SU-DHL-6 (cell line): ENCODE measurements at regions not wholly inside any gene's neighbourhood (a gene's known extent, or its start where the extent isn't known, plus 50 kb on each side); places are given as distances from the start of the nearest gene placed in this dataset.
"Not testable (repeated sequence)": the region's sequence is repeated elsewhere in the genome, so short reads cannot be mapped to it uniquely, and the experiment has no call there.

Source experiments
- H2AFZ ChIP-seq: fragments of 200-600 bp; sonication (generic); 2 replicates; pipeline ENCODE4 v1.6.1; 2014; ENCODE audit warnings: low read depth, mild to moderate bottlenecking, moderate library complexity, mixed read lengths, antibody characterized with exemption, low read length; ENCODE audit not compliant: severe bottlenecking
- H3F3A ChIP-seq: fragments of 200-600 bp; shearing (Covaris generic); 2 replicates; pipeline ENCODE4 v1.6.0; 2016; ENCODE audit warnings: antibody characterized with exemption, mild to moderate bottlenecking; ENCODE audit not compliant: insufficient read depth
- H3K27ac ChIP-seq: fragments of 200-600 bp; sonication (generic); 2 replicates; pipeline ENCODE4 v1.5.1; 2016; ENCODE audit warnings: low read depth, mild to moderate bottlenecking, low read length, moderate library complexity, mixed read lengths
- H3K27me3 ChIP-seq: fragments of 200-600 bp; sonication (generic), shearing (Covaris generic); 2 replicates; pipeline ENCODE4 v1.6.0; 2014; ENCODE audit warnings: mild to moderate bottlenecking, low read length
- H3K36me3 ChIP-seq: fragments of 200-600 bp; sonication (generic); 2 replicates; pipeline ENCODE4 v1.6.1; 2014; ENCODE audit warnings: mild to moderate bottlenecking, low read length, mixed read lengths
- H3K4me2 ChIP-seq: fragments of 300-600, 200-600 bp; shearing (Covaris generic), sonication (generic); 2 replicates; pipeline ENCODE4 v1.6.0; 2014; ENCODE audit warnings: low read length, low read depth, mild to moderate bottlenecking; ENCODE audit not compliant: poor library complexity, severe bottlenecking
- H3K4me3 ChIP-seq: fragments of 200-600 bp; sonication (generic); 2 replicates; pipeline ENCODE4 v1.5.1; 2014; ENCODE audit warnings: antibody characterized with exemption, low read length, mild to moderate bottlenecking, mixed read lengths; ENCODE audit not compliant: insufficient read depth, poor library complexity, severe bottlenecking
- H3K79me2 ChIP-seq: fragments of 200-600 bp; sonication (generic); 2 replicates; pipeline ENCODE4 v1.6.1; 2014; ENCODE audit warnings: mild to moderate bottlenecking, low read length, moderate library complexity; ENCODE audit not compliant: insufficient read depth
- H3K9ac ChIP-seq: fragments of 200-600 bp; sonication (generic); 2 replicates; pipeline ENCODE4 v1.7.0; 2014; ENCODE audit warnings: mild to moderate bottlenecking, low read length
- H3K9me2 ChIP-seq: fragments of 200-600 bp; sonication (generic); replicated peaks from 2 replicates; pipeline ENCODE4 v1.6.1; 2014; ENCODE audit warnings: low read length; ENCODE audit not compliant: insufficient read depth
- H3K9me3 ChIP-seq: fragments of 200-600 bp; sonication (generic); 2 replicates; pipeline ENCODE4 v1.6.1; 2014; ENCODE audit warnings: low read length, mixed read lengths; ENCODE audit not compliant: insufficient read depth
- H4K20me1 ChIP-seq: fragments of 200-600 bp; sonication (generic); 2 replicates; pipeline ENCODE4 v1.6.1; 2014; ENCODE audit warnings: low read depth, mild to moderate bottlenecking, antibody characterized with exemption, low read length, moderate library complexity, mixed read lengths
- EZH2phosphoT487 ChIP-seq: fragments of 200-600 bp; sonication (generic), shearing (Covaris generic); conservative IDR thresholded peaks from 2 replicates; pipeline ENCODE4 v1.6.1; 2018; ENCODE audit warnings: mild to moderate bottlenecking, antibody characterized with exemption, low read length, moderate library complexity, mixed read lengths
- TF ChIP-seq, protein P1 (sequence below): fragments of 200-600 bp; sonication (generic); IDR thresholded peaks from one replicate; pipeline ENCODE4 v1.5.1; 2017; ENCODE audit warnings: antibody characterized with exemption, mild to moderate bottlenecking, low read length, moderate library complexity; ENCODE audit not compliant: insufficient read depth, poor library complexity, severe bottlenecking

DNA sequence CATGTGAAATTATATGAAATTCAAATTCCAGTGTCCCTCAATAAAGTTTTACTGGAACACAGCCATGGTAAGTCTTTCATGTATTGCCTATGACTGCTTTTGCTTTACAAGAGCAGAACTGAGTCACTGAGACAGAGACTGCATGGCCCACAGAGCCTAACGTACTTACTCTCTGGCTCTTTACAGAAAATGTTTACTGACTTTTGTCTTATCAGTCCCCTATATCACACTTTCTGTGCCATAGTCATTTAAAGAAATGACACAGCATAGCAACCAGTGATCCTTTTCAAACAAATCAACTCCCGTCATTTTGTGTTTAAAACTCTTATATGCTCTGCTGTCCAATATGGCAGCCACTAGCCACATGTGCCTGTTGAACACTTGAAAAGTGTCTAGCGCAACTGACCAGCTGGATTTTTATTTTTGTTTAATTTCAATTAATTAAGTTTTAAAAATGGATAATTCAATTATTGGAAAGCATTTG is 129.7 kb upstream of the CDIN1 start:
- Histone ChIP-seq H3K27ac (no peak overlapping the region), H3K36me3 (no peaks in the 10 kb centered on the region), H3K4me2 (no peak overlapping the region), H3K9me2 (no peaks in the 10 kb centered on the region), H3K27me3 (no peaks in the 10 kb centered on the region), H3K79me2 (no peaks in the 10 kb centered on the region), H3F3A (no peaks in the 10 kb centered on the region; the same call in 1 of the 2 replicates), H4K20me1 (no peaks in the 10 kb centered on the region), H3K4me3 (no peak overlapping the region), H3K9ac (no peak overlapping the region), H3K9me3 (no peaks in the 10 kb centered on the region), H2AFZ (no peak overlapping the region)
- no peak for TF ChIP-seq EZH2phosphoT487
- TF ChIP-seq, protein P1, sequence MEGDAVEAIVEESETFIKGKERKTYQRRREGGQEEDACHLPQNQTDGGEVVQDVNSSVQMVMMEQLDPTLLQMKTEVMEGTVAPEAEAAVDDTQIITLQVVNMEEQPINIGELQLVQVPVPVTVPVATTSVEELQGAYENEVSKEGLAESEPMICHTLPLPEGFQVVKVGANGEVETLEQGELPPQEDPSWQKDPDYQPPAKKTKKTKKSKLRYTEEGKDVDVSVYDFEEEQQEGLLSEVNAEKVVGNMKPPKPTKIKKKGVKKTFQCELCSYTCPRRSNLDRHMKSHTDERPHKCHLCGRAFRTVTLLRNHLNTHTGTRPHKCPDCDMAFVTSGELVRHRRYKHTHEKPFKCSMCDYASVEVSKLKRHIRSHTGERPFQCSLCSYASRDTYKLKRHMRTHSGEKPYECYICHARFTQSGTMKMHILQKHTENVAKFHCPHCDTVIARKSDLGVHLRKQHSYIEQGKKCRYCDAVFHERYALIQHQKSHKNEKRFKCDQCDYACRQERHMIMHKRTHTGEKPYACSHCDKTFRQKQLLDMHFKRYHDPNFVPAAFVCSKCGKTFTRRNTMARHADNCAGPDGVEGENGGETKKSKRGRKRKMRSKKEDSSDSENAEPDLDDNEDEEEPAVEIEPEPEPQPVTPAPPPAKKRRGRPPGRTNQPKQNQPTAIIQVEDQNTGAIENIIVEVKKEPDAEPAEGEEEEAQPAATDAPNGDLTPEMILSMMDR = no peak

DNA sequence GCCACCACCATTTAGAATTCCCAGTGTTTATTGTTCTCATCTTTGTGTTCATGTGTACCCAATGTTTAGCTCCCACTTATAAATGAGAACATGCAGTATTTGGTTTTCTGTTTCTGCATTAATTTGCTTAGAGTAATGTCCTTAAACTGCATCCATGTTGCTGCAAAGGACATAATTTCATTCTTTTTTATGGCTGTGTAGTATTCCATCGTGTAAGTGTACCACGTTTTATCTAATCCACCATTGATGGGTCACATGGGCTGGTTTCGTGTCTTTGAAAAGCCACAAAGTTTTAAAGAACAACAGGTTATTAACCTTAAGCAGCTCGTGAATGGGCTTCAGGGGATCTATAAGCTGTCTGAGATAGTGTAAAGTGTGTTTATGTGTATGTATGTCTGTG is 125.2 kb upstream of the CDIN1 start:
- not testable (repeated sequence) for H4K20me1 ChIP-seq, H3K9me3 ChIP-seq, H3K36me3 ChIP-seq, H2AFZ ChIP-seq, H3K4me3 ChIP-seq, H3K9me2 ChIP-seq, H3K9ac ChIP-seq, H3K27ac ChIP-seq, H3F3A ChIP-seq, H3K4me2 ChIP-seq, H3K79me2 ChIP-seq, H3K27me3 ChIP-seq

DNA sequence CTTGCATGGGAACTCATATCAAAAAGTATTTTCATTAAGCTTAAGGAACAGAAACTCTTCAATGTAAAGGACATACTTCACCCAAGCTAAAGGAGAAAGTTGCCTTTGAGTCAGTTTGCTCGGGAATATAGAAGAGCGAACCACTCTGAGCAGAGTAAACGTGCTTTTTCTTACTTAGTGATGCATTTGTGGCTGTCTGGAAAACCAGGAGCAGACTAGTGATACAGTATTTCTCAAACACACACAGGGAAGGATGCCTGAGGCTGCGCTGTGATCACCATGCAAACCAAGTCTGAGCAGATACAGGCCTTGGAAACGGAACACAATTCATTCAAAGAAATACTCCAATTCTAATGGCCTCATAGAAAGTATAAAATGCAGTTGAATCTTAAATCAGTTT is 121.0 kb upstream of the CDIN1 start:
- no peaks in the 10 kb centered on the region for H3K79me2 ChIP-seq
- no peak overlapping the region for H3K9ac ChIP-seq
- H3K4me3 ChIP-seq = no peak overlapping the region
- H2AFZ ChIP-seq = no peak overlapping the region
- TF ChIP-seq EZH2phosphoT487 = no peak
- TF ChIP-seq, protein P1 = no peak
- H3K4me2 ChIP-seq = no peak overlapping the region
- no peaks in the 10 kb centered on the region for H3F3A ChIP-seq
- no peak overlapping the region for H3K27ac ChIP-seq
- no peaks in the 10 kb centered on the region for H3K27me3 ChIP-seq
- H3K9me2 ChIP-seq = no peaks in the 10 kb centered on the region
- H4K20me1 ChIP-seq = no peaks in the 10 kb centered on the region
- no peaks in the 10 kb centered on the region for H3K36me3 ChIP-seq
- no peaks in the 10 kb centered on the region for H3K9me3 ChIP-seq

DNA sequence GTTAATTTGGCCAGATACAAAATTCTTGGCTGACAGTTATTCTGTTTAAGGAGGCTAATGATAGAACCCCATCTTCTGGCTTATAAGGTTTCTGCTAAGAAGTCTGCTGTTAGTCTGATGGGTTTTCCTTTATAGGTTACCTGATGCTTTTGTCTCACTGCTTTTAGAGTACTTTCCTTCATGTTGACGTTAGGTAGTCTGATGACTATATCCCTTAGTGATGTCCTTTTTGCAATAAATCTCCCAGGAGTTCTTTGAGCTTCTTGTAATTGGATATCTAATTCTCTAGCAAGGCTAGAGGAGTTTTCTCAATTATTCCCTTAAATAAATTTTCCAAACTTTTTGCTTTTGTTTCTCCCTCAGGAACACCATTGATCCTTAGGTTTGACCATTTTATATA is 114.1 kb upstream of the CDIN1 start:
- Histone ChIP-seq H3F3A (no peaks in the 10 kb centered on the region), H3K9me2 (no peaks in the 10 kb centered on the region), H3K27ac (no peak overlapping the region), H3K9me3 (no peaks in the 10 kb centered on the region), H4K20me1 (no peaks in the 10 kb centered on the region), H3K4me3 (no peak overlapping the region), H3K36me3 (no peaks in the 10 kb centered on the region), H3K9ac (no peak overlapping the region), H2AFZ (no peak overlapping the region), H3K27me3 (no peaks in the 10 kb centered on the region), H3K4me2 (no peak overlapping the region), H3K79me2 (no peaks in the 10 kb centered on the region)
- no peak for TF ChIP-seq EZH2phosphoT487
- TF ChIP-seq, protein P1 = no peak
